DMS114 treated with DMSO at 0.1 percent for 48 hours (cell line): ENCODE measurements at regions not wholly inside any gene's neighbourhood (a gene's known extent, or its start where the extent isn't known, plus 50 kb on each side); places are given as distances from the start of the nearest gene placed in this dataset.

Experiments
- DNase-seq: peaks from one replicate; lab custom pipeline; 2025; ENCODE audit not compliant: unreplicated experiment; lab: John Stamatoyannopoulos, UW

DNA sequence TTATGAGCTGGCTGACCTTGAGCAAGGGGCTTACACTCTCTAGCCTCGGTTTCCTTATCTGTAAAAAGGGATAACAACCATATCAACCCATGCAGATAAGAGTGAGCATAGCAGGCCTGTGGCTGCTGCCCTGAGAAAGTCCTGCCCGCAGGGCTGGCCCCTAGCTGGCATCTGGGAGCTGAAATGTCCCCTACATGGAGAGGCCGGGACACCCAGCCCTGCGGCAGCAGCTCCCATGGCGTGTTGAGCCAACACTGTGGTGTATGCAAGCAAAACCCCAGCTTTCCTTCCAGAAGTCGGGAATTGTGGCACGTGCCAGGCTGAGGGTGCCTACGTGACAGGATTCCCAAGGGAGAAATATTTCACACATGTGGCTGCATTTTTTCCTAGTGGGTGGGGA lies 358.9 kb downstream of the CTTN start:
- DNase-seq, result no peak

GRCh38 chr11:70758206-70758605 lies 359.9 kb downstream of the CTTN start:
- no peak for DNase-seq

DNA sequence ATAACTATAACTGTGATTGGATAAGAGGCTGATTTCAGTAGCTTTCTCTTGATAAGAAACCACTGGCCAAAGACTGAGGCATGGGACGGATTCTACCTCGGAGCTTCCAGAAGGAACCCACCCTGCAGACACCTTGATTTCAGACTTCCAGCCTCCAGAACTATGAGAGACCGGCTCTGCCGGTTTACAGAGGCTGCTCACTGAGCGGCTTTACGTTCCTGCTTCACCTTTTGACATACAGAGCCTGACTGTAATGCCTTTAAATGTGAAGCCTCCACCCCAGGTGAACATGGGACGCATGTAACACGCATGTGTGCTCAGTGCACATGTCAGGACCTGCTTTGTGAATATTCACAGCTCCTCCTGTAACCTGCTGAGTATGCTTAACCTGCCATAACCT lies 361.5 kb downstream of the CTTN start:
- no peak for DNase-seq

GRCh38 chr11:70760416-70761020 lies 362.2 kb downstream of the CTTN start:
- no peak for DNase-seq

DNA sequence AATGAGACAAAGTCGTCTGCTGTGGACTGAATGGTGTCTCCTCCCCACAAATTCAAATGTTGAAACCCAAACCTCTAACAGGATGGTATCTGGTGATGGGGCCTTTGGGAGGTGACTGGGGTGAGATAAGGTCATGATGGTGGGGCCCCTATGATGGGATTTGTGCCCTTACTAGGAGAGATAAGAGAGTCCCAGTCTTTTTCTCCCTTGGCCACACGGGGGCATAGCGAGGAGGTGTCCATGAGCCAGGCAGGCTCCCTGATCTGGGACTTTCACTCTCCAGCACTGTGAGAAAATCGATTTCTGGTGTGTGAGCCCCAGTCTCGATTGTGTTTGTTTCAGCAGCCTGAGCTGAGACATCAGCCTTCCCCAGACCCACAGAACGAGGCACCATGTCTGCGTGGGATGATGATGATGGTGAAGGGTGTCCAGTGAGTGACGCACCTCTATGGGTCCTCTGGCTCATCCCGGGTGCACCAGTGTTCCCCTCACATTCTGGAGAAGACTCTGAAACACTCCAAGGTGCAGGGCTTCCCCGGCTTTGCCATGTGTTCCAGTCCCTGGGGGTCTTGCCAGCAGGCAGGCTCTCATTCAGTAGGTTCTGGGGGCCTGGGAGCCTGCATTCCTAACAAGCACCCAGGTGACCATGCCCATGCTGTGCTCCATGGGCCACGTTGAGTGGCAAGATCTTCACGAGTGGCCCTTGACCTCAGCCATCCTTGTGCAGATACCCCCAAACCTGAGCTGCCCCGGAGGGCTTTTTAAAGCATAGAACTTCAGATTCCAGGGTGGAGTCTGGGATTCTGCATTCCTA lies 363.0 kb downstream of the CTTN start:
- DNase-seq, result no peak

GRCh38 chr11:70761908-70762337 lies 363.6 kb downstream of the CTTN start:
- DNase-seq, result no peak

DNA sequence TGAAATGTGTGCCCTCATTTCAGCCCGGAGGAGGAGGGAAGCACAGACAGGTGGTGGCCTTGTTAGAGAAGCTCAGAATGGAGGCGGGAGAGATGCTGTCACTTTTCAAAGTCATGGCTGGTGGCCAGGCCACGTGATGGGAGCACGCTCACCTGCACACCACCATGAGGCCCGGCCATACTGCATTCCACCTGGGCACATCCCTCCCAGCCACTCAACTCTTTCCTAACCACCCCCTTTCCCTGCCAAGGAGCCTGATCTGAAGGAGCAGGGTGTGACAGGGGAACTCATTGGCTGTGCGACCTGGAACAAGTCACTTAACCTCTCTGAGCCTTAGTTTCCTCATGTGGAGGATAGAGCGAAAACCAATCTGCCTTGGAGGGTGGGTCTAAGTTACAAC lies 364.5 kb downstream of the CTTN start:
- no peak for DNase-seq

- no peak for DNase-seq
Measured at GRCh38 chr11:70763606-70764005, 365.3 kb downstream of the CTTN start.

DNA sequence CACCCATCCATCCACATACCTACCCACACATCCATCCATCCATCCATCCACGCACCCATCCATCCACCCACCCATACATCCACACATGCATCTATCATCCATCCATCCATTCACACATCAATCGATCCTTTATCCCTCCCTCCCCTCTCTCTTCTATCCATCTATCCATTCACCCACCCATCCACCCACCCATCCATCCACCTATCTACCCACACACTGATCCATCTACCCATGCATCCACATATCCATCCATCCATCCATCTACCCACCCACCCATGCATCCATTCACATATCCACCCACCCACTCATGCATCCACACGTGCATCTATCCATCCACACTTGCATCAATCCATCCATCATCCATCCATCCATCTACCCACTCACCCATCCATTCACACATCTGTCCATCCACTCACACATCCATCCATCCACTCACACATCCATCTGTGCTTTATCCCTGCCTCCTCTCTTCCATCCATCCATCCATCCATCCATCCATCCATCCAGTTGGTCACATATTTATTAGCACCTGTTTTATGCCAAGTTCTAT lies 366.1 kb downstream of the CTTN start:
- DNase-seq, result no peak

DNA sequence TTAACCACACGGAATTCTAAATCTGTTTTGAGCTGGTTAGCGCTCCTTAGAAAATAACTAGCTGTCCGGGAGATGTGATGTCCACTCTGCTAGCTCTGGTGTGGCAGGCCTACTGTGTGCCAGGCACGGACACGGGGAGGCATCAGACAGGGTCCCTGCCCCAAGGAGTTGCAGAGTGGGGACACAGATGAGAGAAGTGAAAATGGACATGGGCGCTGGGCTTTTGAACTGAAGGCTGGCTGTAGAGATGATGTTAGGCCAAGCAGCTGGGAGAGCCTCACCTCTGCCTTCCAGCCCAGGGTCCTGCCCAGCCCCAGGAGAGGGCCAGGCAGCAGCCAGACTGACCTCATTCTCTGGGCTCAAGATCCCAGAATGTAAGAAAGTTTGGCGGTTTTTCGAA lies 368.6 kb downstream of the CTTN start:
- DNase-seq, result no peak

- no peak for DNase-seq
Measured at GRCh38 chr11:70768346-70769095, 370.2 kb downstream of the CTTN start.

- DNase-seq, result no peak
Measured at GRCh38 chr11:70769106-70769505, 370.8 kb downstream of the CTTN start.

DNA sequence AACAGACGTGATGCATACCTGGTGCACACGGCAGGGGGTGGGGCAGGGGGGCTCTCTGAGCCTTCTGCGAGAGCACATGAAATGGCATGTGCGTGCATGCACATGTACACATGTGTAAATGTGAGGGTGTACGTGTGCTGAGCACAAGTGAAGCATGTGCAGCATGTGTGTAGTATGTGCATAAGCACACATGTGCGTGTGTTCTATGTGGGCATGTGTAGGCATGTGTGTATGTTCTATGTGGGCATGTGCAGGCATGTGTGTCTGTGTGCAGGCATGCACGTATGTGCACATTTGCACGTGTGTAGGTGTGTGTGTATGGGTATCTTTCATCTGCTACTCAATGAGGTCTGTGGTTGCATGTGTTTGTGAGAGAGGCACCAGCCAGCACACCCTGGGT lies 371.2 kb downstream of the CTTN start:
- no peak for DNase-seq

DNA sequence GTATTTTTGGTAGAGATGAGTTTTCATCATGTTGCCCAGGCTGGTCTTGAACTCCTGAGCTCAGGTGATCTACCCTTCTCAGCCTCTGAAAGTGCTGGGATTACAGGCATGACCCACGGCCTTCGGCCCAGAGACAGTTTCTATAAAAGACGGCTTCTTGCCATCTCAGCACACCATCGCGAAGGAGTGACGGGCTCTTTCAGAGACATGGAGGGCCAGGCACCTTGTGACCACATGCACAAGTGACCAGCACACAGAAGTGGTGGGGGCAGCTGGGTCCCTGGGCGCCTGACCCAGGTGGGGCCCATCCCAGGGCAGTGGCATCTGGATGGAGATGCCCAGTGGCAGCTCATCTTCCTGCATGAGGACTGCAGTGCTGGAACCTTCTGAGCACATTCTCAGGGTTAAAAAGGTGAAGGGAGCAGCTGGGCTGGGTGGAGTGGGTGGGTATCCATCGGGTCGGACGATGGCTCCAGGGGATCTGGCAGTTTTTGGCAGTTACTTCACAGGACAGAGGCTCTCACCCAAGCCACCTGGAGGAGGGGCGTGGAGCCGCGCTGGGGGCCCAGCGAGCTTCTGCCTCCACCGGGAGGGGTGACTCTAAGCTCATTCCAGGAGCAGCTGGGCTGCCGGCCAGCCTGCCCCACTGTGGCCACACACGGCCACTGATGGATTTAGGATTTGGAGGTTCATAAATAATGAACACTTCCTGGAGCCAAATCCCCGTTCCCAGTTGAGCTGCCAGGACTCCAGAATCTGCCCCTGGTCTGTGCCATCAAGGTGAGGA lies 373.0 kb downstream of the CTTN start:
- DNase-seq, result no peak

DNA sequence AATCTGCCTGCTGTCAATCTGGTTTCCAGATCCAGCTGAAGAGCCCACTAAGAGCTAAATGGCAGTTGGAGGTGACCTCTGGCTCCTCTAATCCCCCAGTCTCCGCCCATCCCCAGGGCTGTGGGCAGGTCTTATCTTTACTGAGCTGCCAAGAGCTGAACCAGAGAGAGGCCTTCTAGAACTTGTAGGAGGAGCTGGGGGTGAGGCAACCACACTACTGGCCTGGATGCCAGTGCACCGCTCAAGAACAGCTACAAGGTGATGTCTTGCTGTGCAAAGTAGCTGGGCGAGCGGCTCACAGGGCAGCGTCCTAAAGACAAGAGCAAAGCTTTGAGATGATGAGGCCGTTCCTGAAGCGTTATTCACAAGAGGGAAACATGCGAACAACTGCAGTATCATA lies 374.6 kb downstream of the CTTN start:
- no peak for DNase-seq

- no peak for DNase-seq
Measured at GRCh38 chr11:70775386-70776075, 377.2 kb downstream of the CTTN start.

DNA sequence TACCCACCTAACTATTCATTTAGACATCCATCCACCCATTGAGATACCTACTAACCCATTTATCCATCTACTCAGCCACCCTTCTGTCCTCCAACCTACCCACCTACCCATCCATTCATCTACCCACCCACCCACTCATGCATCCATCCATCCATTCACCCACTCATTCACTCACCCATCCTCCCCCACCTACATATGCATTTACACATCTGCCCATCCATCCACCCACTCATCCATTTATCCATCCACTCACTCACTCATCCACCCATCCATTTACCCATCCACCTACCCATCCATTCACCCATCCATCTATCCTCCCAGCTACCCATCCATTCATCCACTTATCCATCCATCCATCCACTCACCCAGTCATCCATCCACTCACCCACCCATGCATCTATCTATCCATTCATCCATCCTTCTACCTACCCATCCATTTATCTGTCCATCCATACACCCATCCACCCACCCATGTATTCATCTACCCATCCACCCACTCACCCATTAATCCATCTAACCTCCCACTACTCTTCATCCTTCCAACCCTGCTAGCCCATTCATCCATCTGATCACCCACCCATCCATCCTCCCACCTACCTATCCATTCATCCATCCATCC lies 378.7 kb downstream of the CTTN start:
- DNase-seq, result no peak

GRCh38 chr11:70778883-70779282 lies 380.6 kb downstream of the CTTN start:
- no peak for DNase-seq

DNA sequence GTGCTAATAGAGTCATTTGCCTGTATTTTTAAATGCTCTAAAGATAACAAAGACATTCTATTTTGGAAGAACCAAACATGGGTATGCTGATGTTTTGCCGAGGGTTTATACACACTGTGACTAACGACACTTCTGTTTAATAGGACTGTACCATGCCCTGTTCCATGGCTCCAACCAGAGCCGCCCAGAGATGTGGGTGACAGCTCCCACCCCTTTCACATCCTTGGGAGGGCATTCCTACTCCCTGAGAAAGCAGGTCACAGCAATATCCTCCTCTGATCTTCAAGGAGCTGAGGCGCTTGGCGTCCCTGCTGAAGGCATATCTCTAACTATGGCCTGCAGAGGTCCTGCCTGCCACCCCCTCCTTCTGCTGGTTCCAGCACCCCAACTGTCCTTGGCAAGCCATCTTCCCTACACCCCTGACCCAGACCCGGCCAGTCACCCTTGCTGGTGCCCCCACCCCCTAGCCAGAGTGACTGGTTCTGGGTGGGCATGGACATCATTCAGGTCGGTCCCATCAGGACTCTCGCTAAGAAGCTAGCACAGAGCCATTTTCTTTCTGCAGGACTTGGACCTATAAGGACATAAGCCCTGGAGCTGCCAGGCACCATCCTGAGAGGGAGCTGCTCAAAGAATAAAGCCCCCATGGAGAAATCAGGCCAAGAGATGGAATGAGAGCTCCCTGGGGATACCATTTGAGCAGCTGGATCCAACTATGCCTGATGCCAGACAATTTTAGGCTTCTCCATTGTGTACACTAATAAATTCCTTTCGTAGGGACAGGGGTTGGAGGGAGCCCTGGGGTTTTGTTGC lies 381.3 kb downstream of the CTTN start:
- no peak for DNase-seq
